Dermis microvascular lymphatic vessel endothelial cell (primary cell): ENCODE measurements at regions not wholly inside any gene's neighbourhood (a gene's known extent, or its start where the extent isn't known, plus 50 kb on each side); places are given as distances from the start of the nearest gene placed in this dataset.

ENCODE experiments used
- DNase-seq, 2 donors: peaks; one replicate each; pipeline versions ENCODE4 v3.0.0 to v3.0.0-alpha.2; 2010; ENCODE audit warnings: low read depth in 2 of 2

DNA sequence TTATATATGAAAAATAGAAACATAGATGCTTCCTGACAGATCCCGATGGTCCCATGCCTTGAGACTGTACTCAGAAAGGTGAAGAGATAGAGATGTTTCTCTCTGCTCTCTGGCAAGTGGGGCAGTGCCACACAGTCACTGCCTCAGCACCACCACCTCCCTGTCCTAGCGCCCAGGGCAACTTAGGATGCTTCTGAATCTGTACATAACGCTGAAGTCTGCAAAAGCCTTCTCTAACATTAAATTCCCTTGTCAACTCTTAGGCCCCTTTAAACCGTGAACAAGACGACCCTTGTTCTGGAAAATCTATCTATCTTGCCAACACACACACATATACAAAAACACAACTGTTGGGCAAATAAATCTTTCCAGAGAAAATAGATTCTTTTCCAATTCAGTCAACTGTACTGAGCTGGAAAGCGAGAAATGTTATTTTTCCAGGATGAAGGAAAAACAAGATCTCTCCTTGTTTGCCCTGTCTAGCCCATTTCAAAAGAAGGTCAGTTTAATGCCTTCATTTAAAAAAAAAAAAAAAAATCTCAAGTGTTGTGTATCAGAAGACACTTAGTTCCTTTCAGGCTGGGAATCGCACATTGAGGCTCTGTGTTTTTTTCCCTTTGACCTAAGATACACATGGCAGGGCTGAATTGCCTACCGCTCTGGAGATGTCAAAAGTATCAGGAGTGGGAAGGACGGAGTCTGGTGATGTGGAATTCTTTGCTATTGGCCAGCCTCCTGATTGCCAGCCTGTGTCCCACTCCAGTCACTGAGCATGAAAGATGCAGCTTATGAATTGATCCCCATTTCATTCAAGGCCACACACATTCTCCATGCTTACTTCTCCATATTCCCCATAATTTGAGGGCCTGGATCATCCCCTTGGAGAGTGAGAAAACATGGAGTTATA is 241.4 kb downstream of the LACC1 start:
- DNase-seq: no peak

DNA sequence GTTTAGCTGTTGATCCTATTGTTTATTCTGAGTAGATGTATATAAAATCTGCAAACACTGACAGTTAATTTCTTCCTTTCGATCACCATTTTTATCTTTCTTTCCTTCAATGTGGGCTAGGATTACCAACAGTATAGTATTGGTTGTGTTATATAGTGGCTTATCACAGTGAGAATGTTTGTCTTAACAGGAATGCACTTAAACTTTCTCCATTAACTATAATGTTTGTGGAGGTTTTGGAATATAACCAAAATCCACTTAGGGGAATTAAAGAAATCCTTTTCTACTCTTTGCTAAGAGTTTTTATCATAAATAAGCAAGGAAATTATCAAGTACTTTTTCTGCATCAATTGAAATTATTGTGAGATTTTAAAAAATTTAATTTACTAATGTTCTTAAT is 244.6 kb downstream of the LACC1 start:
- no peak for DNase-seq

DNA sequence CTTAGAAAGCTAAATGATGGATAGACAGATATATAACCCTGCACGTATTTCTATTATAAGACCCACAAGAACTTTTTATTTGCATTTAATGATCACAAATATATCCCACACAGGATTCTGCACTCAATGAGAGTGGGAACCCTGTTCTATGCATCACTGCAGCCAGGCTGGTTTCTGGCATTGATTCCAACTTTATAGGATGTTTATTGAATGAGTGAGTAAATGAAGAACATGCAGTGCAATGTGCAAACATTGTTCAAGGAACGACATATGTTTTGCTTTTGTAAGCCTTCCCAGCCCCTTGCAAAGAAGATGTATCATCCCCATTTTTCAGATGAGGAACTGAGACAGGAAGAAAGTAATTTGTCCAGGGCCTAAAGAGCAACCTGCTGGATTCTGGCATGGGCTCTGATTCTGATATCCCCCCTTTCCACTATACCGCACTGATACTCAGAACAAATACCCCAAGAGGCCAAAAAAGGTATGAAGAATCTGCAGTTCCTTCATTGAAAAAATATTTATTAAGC is 246.3 kb downstream of the LACC1 start:
- no peak for DNase-seq

DNA sequence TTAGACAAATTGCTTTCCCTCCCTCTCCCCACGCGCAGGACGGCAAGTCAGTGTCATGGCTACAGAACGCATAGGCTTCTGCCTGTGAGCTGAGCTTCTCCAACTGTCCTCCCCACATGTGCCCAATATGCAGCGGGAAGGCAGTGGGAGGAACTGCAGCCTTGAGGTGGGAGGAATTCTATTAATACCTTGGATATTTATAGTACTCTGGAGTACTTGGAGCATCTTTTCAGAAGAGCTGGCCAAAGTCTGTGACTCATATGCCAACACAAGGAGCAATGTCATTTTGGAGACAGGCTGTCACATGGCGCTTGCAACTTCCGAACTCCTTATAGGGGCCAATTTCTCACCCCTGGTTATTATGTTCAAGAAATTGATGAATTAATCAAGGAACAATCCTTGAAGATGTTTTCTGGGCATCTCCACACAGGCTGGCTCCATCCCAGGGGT is 245.0 kb upstream of the SERP2 start:
- no peak for DNase-seq

DNA sequence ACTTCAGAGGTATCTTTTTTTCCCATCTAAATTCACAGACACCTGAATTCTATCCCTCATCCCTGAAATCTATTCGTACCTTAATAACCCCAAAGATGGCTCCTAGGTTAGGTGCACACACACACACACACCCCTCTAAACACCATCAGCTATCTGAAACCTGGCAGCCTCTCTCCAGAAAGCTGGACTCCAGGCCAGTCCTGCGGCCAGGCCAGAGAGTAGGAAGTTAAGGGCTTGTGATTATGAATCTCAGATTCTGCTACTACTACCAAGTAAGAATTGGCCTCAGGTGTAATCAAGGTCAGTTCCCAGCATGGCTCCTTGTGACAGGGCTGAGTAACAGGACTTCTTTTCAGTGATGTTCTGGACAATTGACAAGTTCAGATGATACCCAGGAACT is 244.2 kb upstream of the SERP2 start:
- no peak for DNase-seq

DNA sequence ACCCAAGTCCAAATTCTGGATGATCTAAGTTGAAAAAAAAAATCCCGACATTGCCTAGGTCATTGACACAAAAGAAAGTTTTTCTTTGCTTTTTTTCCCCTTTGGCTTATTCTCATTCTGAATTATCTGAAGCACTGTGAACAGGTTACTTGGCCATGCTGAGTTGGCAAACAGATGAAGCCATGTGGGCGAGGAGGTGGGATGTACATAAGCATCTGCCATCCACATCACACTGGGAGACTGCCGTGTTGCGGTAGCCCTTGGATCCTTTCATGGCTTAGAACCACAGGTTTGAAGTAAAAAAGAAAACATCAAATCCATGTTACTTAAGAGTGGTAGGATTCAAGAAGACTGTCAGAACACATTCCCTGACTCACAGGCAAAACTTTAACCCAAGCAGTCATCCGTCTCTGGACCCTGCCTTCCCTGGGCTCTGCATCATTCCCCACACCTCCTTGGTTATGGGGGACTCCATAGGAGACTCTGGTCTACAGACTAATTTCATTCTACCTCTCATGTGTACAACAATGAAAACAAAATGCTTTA is 242.5 kb upstream of the SERP2 start:
- DNase-seq: no peak

DNA sequence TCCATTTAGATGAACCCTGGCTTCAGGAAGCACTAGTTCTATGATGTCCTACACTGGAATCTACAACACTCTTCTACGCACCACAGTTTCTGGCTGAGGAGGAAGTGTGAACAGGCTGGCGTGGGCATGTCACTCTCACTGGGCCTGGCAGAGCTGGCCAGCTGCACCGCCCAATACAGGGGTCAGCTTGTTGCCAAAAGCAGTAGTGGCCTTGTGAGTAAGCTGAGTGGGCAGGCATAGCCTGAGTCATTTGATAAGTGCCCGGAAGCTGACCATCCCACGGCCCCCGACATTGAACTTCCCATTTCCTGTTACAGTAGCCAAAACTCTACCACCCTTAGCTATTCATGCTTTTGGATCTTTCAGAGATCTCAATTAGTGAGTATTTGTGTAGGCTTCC is 240.9 kb upstream of the SERP2 start:
- DNase-seq: peak in 1 of 2 donors; percentile 87

DNA sequence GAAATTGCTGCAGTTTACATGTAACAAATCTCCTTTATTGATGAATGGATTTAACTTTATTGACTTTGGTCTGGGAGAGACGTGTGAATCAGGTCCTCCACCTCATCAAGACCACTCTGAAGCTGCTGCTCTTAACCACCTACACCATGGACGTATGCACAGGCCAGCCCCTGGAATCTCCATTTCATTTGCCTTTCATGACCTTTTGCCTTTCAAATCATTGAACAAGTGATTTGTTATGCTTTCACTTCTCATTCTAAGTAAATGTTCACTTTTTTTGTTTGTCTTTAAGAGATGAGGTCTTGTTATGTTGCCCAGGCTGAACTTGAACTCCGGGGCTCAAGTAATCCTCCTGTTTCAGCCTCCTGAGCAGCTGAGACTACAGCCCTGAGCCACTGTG is 240.0 kb upstream of the SERP2 start:
- DNase-seq: no peak

DNA sequence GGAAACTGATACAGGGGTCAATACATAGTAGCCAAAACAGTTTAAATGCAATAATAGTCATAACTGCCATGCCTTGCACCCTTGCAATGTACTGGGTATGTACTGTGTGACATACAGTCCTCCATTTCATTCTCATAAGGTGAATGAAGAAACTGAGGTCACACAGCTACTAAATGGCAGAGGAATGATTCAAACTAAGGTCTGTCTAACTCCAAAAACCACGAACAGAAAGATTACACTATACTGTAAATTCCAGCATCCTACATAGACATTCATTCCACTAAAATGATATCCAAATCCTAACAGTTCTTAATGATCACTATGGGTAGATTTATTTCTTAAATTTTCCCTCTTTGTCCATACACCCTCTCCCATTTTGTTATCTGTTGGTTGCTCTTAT is 238.1 kb upstream of the SERP2 start:
- DNase-seq: no peak

DNA sequence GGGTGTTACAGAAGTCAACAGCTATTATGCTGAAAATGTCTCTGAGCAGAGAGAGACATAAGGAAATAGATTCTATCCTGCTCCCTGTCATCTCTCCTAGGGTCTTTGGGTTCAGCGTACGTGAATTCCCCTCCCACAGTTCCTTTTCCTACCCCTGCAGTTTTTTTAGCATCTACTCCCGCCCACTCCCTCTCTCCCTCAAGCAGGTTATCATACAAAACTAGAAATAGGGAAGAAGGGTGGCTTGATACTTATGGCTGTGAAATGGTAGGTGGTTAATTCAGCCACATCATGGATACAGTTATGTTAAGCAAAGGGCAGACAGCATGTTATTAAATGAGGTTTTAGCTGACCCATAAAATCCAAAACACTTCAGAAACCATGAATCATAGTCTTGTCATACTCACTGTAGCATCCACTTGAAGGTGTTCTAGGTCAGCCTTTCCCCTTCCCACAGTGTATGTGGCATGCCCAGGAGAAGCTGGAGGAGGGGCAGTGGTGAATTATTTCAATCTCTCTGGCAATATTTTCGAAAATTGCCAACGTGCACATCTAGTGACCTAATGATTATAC is 236.8 kb upstream of the SERP2 start:
- DNase-seq: no peak

DNA sequence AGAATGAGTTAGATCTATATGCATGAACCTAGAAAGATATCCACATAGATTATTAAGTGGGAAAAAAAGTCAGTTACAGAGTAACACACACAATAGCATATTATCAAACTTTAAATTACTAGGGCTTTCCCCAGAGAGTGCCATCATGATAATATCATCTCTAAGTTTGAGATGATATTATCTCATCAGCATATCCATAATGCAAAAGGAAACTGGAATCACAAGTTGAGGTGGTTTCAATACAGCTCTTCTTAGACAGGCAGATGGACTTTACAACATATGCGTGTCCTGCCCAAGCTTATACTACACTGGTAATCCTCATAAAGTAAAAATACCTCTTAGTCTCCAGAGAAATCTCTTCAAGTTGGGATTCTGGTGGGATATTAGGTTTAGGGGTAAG is 236.2 kb upstream of the SERP2 start:
- DNase-seq: no peak

DNA sequence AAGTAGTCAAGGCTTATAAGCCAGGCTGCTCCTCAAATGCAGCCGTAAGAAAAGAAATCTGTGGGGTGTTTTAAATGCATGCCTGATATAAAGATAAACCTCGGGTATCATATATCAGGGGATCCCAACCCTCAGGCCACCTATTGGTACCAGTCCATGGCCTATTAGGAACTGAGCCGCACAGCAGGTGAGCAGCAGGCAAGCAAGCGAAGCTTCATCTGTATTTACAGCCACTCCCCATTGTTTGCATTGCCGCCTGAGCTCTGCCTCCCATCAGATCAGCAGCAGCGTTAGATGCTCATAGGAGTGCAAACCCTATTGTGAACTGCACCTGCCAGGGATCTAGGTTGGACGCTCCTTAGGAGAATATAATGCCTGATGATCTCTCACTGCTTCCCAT is 233.5 kb upstream of the SERP2 start:
- DNase-seq: no peak

DNA sequence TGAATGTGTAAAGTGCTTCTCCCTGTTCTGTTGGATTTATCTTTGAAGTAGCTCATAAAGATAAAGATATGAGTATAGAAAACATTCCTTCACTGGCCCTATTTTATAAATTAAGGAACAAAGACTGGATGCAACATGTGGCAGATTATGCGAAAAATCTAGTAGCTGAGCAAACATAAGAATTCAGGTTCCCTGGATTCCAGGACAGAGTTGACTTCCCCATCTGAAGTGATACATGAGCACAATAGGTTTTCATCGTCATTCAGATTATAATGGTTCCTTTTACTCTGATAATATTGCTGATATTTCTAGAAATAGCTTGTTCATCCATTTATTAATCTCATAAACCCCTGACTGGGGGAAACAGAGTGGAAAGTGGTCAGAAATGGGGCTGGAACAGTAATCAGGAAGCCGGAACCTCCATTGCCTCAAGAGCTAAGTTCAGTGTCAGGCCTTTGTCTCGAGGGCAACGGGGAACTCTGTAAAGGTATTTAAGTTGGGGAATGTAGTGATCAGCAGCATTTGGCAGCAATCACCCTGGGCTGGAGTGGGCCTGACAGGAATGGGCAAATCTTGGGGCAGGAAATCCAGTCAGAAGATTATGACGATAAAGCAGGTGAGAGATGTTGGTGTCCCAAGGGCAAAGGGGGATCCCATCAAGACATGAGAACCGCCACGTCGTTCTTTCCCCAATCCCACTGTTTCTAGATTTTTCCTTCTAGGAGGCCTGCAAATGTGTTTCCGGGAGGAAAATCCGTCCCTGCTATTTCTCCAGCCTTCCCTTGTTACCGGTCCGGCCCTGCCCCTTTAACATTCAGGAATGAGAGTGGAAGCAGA is 232.5 kb upstream of the SERP2 start:
- no peak for DNase-seq

DNA sequence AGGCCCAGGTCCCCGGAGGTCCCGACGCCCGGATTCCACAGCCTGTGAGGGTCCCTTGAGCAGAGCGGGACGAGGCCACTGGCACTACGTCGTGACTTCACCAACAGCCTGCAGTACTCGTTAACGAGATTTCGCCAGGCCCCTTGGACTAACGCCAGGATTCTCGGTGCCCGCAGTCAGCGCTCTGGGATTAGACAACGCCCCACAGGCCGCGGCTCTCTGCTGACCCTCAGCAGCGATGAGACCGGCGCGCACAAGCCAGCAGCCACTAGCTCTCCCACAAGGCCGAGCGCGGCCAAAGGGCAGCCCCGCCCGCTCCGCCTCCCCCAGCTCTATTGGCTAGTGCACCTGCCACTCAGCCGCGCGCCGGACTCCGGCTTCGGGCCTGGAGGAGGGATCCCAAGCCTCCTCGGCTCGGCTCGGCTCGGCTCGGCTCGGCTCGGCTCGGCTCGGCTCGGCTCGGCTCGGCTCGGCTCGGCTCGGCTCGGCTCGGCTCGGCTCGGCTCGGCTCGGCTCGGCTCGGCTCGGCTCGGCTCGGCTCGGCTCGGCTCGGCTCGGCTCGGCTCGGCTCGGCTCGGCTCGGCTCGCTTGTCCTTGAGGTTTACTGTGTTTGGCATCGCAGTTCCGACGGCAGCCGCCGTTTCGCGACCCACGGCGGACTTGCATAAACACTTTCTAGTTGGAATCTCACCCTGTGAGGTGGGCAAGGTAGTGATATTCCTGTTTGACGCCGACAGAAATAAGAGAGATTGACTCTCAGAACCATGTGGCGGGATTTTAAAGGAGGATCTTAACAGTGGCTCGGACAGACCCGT is 231.7 kb upstream of the SERP2 start:
- peak; percentile 88 to 96 for DNase-seq

DNA sequence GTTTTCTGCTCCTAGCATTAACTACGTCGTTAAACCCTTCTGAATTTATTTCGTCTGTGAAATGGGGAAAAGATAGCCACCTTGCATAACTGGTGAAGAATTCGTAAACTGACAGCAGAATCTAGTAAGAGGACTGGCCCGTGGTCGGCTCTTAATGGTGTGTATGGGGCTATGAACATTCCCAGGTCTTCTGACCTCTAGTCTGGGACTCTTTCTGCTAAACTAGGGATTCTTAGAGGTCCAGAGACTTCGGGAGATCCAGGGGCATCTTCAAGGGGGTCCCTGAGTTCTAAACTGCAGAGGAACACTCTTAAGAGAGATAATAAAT is 231.1 kb upstream of the SERP2 start:
- no peak for DNase-seq

DNA sequence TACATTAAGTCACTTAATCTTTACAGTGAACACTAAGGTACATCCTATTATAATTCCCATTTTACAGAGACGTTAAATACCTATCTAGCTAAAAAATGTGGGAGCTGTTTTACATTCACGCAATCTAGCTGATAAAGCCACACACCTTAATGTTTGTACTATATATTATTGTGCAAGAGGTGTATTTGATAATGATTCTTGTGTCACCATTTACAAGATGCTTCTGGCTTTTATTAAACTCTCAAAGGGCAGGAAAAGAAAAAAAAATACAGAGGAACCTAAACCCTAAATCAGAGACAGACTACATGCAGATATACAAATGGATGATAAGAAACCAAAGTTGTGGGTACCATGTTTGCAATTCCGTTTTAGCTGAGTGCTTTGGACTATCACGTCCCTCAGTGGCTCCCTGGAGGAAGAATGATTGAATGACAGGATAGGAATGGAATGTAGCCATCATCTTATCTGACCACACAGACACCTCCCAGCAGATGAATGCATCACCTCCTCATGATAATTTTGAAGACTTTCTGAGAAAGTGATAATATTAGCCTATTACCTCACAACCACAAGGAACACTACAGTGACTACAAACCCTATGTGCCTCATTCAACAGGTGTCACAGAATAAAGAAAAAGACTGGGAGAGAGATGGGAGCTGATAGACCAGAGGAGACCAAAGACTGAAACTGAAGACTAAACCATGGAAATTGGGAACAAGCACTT is 230.5 kb upstream of the SERP2 start:
- DNase-seq: peak in 1 of 2 donors; percentile 36

DNA sequence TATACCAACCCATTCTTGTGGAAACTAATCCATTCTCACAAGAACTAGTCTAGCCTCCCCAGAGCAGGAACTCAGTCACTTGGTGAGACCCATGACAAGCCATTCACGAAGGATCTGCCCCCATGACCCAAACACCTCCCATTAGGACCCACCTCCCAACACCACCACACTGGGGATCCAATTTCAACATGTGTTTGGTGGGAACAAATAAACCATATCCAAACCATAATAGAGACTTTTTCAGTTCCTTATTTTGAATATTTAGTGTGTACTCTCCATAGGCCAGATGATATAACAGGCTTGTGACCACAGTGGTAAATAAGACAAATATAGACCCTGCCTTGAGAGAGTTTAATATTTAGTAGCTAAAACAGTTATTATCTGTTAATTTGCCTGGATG is 227.5 kb upstream of the SERP2 start:
- no peak for DNase-seq

DNA sequence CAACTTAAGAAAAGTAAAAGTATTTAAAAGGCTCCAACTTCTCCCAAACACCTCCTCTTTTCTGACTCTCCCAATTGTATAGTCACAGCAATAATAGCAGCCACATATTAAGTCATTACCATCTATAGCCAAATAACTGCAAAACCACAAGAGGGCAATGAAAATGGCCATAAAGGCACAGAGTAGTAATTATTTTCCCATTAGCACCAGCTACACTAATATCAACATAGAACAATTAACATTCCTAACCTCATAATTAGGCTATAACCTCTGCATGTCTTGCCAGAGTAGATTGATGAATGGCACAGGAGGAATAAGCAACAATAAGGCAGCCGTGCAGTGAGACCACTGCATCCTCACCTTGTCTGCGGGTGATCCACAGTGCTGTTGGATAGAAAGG is 226.4 kb upstream of the SERP2 start:
- DNase-seq: no peak

DNA sequence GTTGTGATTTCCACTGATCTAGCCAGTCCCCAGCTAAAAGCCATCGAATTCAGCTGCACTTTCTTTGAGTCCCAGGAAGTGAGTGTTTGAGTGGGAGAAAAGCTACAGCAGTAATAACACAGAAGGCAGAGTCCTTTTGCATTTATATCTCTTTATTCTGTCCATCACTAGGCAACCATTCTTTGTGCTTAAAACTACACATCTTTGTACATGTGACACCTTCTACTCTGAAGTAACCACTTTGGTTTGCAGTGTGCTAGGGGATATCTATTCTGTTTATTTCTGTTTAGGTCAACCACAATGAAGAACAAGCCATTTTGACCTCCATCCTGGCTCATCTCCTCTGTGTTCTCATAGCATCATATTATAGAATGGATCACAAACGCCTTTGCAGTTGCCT is 226.0 kb upstream of the SERP2 start:
- DNase-seq: no peak

DNA sequence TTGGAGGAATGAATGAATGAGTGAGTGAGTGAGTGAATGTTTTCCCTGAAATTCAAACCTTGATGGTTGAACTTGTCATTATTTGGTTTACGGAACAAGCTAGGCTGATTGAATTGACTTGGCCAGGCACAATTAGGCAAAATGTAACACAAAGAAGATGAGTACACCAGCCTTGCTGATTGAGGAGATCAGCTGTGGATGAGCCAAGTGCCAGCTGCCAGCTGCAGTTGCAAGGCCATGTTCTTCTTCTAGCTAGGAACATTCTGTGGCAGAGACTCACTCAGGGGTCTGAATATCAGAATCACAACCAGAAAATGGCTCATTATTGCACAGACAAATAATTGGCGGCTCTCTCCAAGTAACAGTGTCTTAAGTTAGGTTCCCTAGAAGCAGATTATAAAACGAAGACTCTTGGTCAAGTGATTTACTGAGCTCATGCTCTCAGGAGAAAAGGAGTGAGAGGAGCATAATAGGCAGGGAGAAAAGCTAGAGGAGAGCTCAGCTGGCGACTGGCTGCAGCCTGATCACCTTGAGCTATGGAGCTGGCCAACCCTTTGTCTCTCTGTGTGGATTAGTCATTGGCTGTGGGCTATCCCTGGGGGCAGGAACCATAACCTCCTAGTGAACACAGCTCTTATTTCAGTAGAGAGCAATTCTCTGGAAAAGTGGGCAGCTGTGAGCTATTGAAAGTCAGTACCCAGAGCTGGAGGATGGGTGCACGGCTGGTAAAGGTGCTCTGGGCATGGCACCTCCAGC is 225.3 kb upstream of the SERP2 start:
- no peak for DNase-seq
